Fibroblast of lung (primary cell): ENCODE measurements at regions not wholly inside any gene's neighbourhood (a gene's known extent, or its start where the extent isn't known, plus 50 kb on each side); places are given as distances from the start of the nearest gene placed in this dataset.

Source experiments
- DNase-seq, 2 donors: peaks; one replicate each; pipeline versions ENCODE4 v3.0.0 to v3.0.0-alpha.2; 2010; ENCODE audit warnings: low read depth in 2 of 2
- H2AFZ ChIP-seq: 2 replicates; pipeline ENCODE4 v1.5.1; 2012; ENCODE audit warnings: low read length, control low read depth, inconsistent platforms
- H3K27ac ChIP-seq: 2 replicates; pipeline ENCODE4 v1.5.1; 2011; ENCODE audit warnings: low read length, control low read depth; ENCODE audit not compliant: insufficient read depth
- H3K27me3 ChIP-seq: 2 replicates; pipeline ENCODE4 v1.5.1; 2011; ENCODE audit warnings: mild to moderate bottlenecking, low read length; ENCODE audit not compliant: control insufficient read depth, insufficient read depth
- H3K36me3 ChIP-seq: 2 replicates; pipeline ENCODE4 v1.5.1; 2011; ENCODE audit warnings: low read length; ENCODE audit not compliant: control insufficient read depth, insufficient read depth
- H3K4me1 ChIP-seq: 2 replicates; pipeline ENCODE4 v1.5.1; 2011; ENCODE audit warnings: low read length; ENCODE audit not compliant: control insufficient read depth, insufficient read depth; ENCODE audit errors: extremely low read depth
- H3K4me2 ChIP-seq: 2 replicates; pipeline ENCODE4 v1.5.1; 2011; ENCODE audit warnings: low read length, control low read depth; ENCODE audit not compliant: insufficient read depth; ENCODE audit errors: extremely low read depth
- H3K4me3 ChIP-seq, 4 experiments: fragments of 200-600 bp in 1 of 4; sonication (generic) in 1 of 4; replicated peaks in 1 of 4; 2 replicates each; pipeline ENCODE4 v1.5.1; 2011 to 2016; ENCODE audit warnings: low read length in 4 of 4, low read depth in 3 of 4, mild to moderate bottlenecking in 3 of 4, control low read depth in 2 of 4, inconsistent platforms in 1 of 4, mixed read lengths in 1 of 4; ENCODE audit not compliant: insufficient read depth in 1 of 4; ENCODE audit errors: control extremely low read depth in 1 of 4
- H3K79me2 ChIP-seq: 2 replicates; pipeline ENCODE4 v1.5.1; 2012; ENCODE audit warnings: mild to moderate bottlenecking, low read length, inconsistent platforms; ENCODE audit not compliant: control insufficient read depth, insufficient read depth
- H3K9ac ChIP-seq: 2 replicates; pipeline ENCODE4 v1.5.1; 2011; ENCODE audit warnings: mild to moderate bottlenecking, low read length, control low read depth; ENCODE audit not compliant: insufficient read depth
- H3K9me3 ChIP-seq: 2 replicates; pipeline ENCODE4 v1.5.1; 2012; ENCODE audit warnings: low read depth, low read length; ENCODE audit not compliant: control insufficient read depth, insufficient read depth
- H4K20me1 ChIP-seq: 2 replicates; pipeline ENCODE4 v1.5.1; 2011; ENCODE audit warnings: low read length; ENCODE audit not compliant: control insufficient read depth, insufficient read depth; ENCODE audit errors: extremely low read depth
- CTCF ChIP-seq, 2 donors: IDR thresholded peaks in 1 of 2; conservative IDR thresholded peaks in 1 of 2; 1 replicate in 1 of 2; 2 replicates in 1 of 2; pipeline ENCODE4 v1.5.1; 2011 to 2012; ENCODE audit warnings: low read length in 2 of 2, control low read depth in 1 of 2, inconsistent platforms in 1 of 2, low read depth in 1 of 2, mild to moderate bottlenecking in 1 of 2
- EZH2 ChIP-seq: IDR thresholded peaks from 2 replicates; pipeline ENCODE4 v1.5.1; 2012; ENCODE audit warnings: low read length, control low read depth, mild to moderate bottlenecking; ENCODE audit errors: missing control alignments

DNA sequence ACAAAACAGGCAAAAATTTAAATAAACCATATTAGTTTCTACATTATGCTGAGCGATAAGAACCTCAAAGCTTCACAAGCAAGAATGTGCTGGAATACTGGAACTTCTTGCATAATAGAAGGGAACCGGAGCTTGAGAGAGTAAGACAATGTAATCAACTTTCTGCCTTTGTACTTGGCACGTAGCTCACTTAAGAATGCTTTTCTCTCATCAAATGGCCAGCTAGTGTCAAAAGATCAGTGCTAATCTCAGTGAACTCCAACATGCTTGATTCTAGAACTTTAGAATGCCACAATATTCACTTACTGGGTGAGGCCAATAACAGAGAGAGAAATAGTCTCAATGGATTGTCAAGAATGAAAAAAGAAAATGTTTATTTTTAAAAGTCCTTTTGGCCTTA is 486.1 kb upstream of the LRRC7 start:
- no peak for DNase-seq
- no peaks in the 10 kb centered on the region for H3K9me3 ChIP-seq

DNA sequence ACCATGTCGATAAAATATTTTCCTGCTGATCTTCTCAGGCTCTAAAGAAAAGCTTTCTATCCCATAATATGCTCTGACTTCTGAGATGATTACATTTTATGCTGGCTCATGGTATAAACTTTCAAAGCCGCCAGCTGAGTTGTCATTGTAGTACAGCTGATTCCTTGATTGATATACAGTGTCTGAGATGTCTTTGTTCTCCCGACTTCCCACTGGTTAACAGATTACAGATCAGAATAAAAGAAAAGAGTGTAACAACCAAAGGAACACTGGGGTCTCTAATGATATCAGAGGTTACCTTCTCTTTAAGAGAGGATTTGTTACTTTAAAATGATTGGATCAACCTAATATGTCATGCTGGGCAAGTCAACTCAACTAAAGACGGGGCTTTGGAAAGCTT is 485.4 kb upstream of the LRRC7 start:
- Histone ChIP-seq H3K36me3 (no peaks in the 10 kb centered on the region), H3K9me3 (no peaks in the 10 kb centered on the region), H2AFZ (no peak overlapping the region), H3K9ac (no peak overlapping the region), H3K4me2 (no peak overlapping the region), H3K4me1 (no peaks in the 10 kb centered on the region), H4K20me1 (no peaks in the 10 kb centered on the region), H3K4me3 (no peak overlapping the region), H3K27me3 (no peaks in the 10 kb centered on the region), H3K27ac (no peak overlapping the region), H3K79me2 (no peaks in the 10 kb centered on the region)
- TF ChIP-seq EZH2 (no peak), CTCF (conservative IDR thresholded peaks at IDR 0.05 in 1 of 2, IDR thresholded peaks at IDR 0.05 in 1 of 2; ENCODE audit: low read depth in 1 of 2, low read length in 2 of 2) (no peak)
- no peak for DNase-seq

More for the DNA sequence above, 486.1 kb upstream of the LRRC7 start:
- no peaks in the 10 kb centered on the region for H3K27me3 ChIP-seq
- H3K36me3 ChIP-seq, result no peaks in the 10 kb centered on the region
- H3K4me3 ChIP-seq, result no peak overlapping the region
- no peaks in the 10 kb centered on the region for H3K4me1 ChIP-seq
- no peaks in the 10 kb centered on the region for H3K79me2 ChIP-seq
- no peaks in the 10 kb centered on the region for H4K20me1 ChIP-seq
- TF ChIP-seq CTCF (conservative IDR thresholded peaks at IDR 0.05 in 1 of 2, IDR thresholded peaks at IDR 0.05 in 1 of 2; ENCODE audit: low read depth in 1 of 2, low read length in 2 of 2) (no peak), EZH2 (no peak)
- H3K27ac ChIP-seq, result no peak overlapping the region
- no peak overlapping the region for H3K9ac ChIP-seq
- H3K4me2 ChIP-seq, result no peak overlapping the region
- no peak overlapping the region for H2AFZ ChIP-seq

DNA sequence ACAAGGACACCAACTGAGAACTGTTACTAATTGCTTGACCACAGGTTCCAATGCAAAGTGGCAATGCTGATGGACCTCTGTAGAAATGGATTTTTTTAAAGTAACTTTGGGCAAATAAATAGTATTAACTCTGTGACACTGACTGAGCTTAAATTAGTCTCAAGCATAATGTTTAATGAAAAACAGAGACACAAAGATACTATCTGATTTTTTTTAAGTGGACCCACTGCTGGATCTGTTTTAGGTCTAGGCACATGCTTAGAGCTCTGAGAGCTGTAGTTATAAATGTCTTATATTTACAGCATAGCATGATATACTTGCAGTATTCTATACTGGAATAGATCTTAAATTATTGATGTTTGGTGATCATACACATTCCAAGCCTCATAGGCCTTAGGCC is 481.6 kb upstream of the LRRC7 start:
- no peak overlapping the region for H2AFZ ChIP-seq
- no peak overlapping the region for H3K27ac ChIP-seq
- no peak overlapping the region for H3K4me3 ChIP-seq
- no peaks in the 10 kb centered on the region for H3K9me3 ChIP-seq
- H3K79me2 ChIP-seq, result no peaks in the 10 kb centered on the region
- DNase-seq, result no peak
- TF ChIP-seq EZH2, result no peak
- no peak for TF ChIP-seq CTCF (conservative IDR thresholded peaks at IDR 0.05 in 1 of 2, IDR thresholded peaks at IDR 0.05 in 1 of 2; ENCODE audit: low read depth in 1 of 2, low read length in 2 of 2)
- H3K27me3 ChIP-seq, result no peaks in the 10 kb centered on the region
- no peaks in the 10 kb centered on the region for H4K20me1 ChIP-seq
- no peak overlapping the region for H3K4me2 ChIP-seq
- H3K4me1 ChIP-seq, result no peaks in the 10 kb centered on the region
- no peak overlapping the region for H3K9ac ChIP-seq
- no peaks in the 10 kb centered on the region for H3K36me3 ChIP-seq
